Parathyroid adenoma (tissue), 2 donors: ENCODE measurements at regions not wholly inside any gene's neighbourhood (a gene's known extent, or its start where the extent isn't known, plus 50 kb on each side); places are given as distances from the start of the nearest gene placed in this dataset.

Source experiments
- H2AFZ ChIP-seq: fragments of 300-600 bp; sonication (generic); one replicate; pipeline ENCODE4 v1.7.0; 2017; ENCODE audit warnings: antibody characterized with exemption, mild to moderate bottlenecking
- H3K27ac ChIP-seq: fragments of 300-600 bp; sonication (generic); one replicate; pipeline ENCODE4 v1.7.0; 2017
- H3K27me3 ChIP-seq: fragments of 300-600 bp; sonication (generic); one replicate; pipeline ENCODE4 v1.7.0; 2017; ENCODE audit warnings: low read length; ENCODE audit not compliant: control insufficient read depth, insufficient read depth
- H3K36me3 ChIP-seq: fragments of 300-600 bp; sonication (generic); one replicate; pipeline ENCODE4 v1.7.0; 2017; ENCODE audit warnings: low read length; ENCODE audit not compliant: control insufficient read depth, insufficient read depth
- H3K4me1 ChIP-seq: fragments of 300-600 bp; sonication (generic); one replicate; pipeline ENCODE4 v1.7.0; 2017; ENCODE audit warnings: control low read depth
- H3K4me2 ChIP-seq: fragments of 300-600 bp; sonication (generic); one replicate; pipeline ENCODE4 v1.7.0; 2017; ENCODE audit warnings: low read length
- H3K4me3 ChIP-seq: fragments of 300-600 bp; sonication (generic); one replicate; pipeline ENCODE4 v1.7.0; 2017; ENCODE audit warnings: low read depth, low read length
- H3K79me2 ChIP-seq: fragments of 300-600 bp; sonication (generic); one replicate; pipeline ENCODE4 v1.7.0; 2017; ENCODE audit warnings: control low read depth
- H3K9ac ChIP-seq: fragments of 300-600 bp; sonication (generic); one replicate; pipeline ENCODE4 v1.7.0; 2017; ENCODE audit warnings: mild to moderate bottlenecking
- H3K9me3 ChIP-seq: fragments of 300-600 bp; sonication (generic); one replicate; pipeline ENCODE4 v1.7.0; 2017; ENCODE audit warnings: low read length; ENCODE audit not compliant: control insufficient read depth
- CTCF ChIP-seq: fragments of 300-600 bp; sonication (generic); IDR thresholded peaks from one replicate; pipeline ENCODE4 v1.7.0; 2017; ENCODE audit warnings: antibody characterized with exemption, mild to moderate bottlenecking
- donor health status: primary hyperparathyroidism.

GRCh38 chr14:104317975-104318557 is 179.7 kb downstream of the KIF26A start:
- Histone ChIP-seq H3K4me3 (no peak overlapping the region), H3K9me3 (no peaks in the 10 kb centered on the region), H3K4me2 (no peak overlapping the region), H3K9ac (no peak overlapping the region), H3K36me3 (no peaks in the 10 kb centered on the region), H3K27ac (no peak overlapping the region), H3K79me2 (no peaks in the 10 kb centered on the region), H3K27me3 (no peaks in the 10 kb centered on the region), H2AFZ (no peak overlapping the region), H3K4me1 (no peaks in the 10 kb centered on the region)
- no peak for TF ChIP-seq CTCF

GRCh38 chr14:104318558-104319490 is 180.4 kb downstream of the KIF26A start:
- H3K79me2 ChIP-seq, result no peaks in the 10 kb centered on the region
- H3K27me3 ChIP-seq, result no peaks in the 10 kb centered on the region

GRCh38 chr14:104319491-104320241 is 181.3 kb downstream of the KIF26A start:
- H3K9ac ChIP-seq, result no peak overlapping the region
- H3K4me2 ChIP-seq, result no peak overlapping the region
- no peaks in the 10 kb centered on the region for H3K27me3 ChIP-seq
- no peak overlapping the region for H2AFZ ChIP-seq
- no peaks in the 10 kb centered on the region for H3K36me3 ChIP-seq
- no peaks in the 10 kb centered on the region for H3K79me2 ChIP-seq
- no peaks in the 10 kb centered on the region for H3K4me1 ChIP-seq
- TF ChIP-seq CTCF, result no peak
- H3K9me3 ChIP-seq, result no peaks in the 10 kb centered on the region
- H3K4me3 ChIP-seq, result no peak overlapping the region
- H3K27ac ChIP-seq, result no peak overlapping the region

More at GRCh38 chr14:104318558-104319490, 180.4 kb downstream of the KIF26A start:
- H3K36me3 ChIP-seq, result no peaks in the 10 kb centered on the region
- no peak overlapping the region for H3K4me2 ChIP-seq
- no peaks in the 10 kb centered on the region for H3K9me3 ChIP-seq
- no peak overlapping the region for H2AFZ ChIP-seq
- H3K9ac ChIP-seq, result no peak overlapping the region
- H3K4me3 ChIP-seq, result no peak overlapping the region
- no peak overlapping the region for H3K27ac ChIP-seq
- TF ChIP-seq CTCF, result no peak
- no peaks in the 10 kb centered on the region for H3K4me1 ChIP-seq

- H3K9me3 ChIP-seq, result no peaks in the 10 kb centered on the region
- no peak overlapping the region for H3K4me2 ChIP-seq
- H3K36me3 ChIP-seq, result no peaks in the 10 kb centered on the region
- no peaks in the 10 kb centered on the region for H3K79me2 ChIP-seq
- no peak overlapping the region for H3K4me3 ChIP-seq
- no peak overlapping the region for H3K27ac ChIP-seq
- H3K4me1 ChIP-seq, result no peaks in the 10 kb centered on the region
- H3K27me3 ChIP-seq, result no peaks in the 10 kb centered on the region
- no peak for TF ChIP-seq CTCF
- H2AFZ ChIP-seq, result no peak overlapping the region
- no peak overlapping the region for H3K9ac ChIP-seq
Observed at GRCh38 chr14:104320611-104321086, 182.3 kb downstream of the KIF26A start.
